GM06990 (cell line): ENCODE measurements at regions not wholly inside any gene's neighbourhood (a gene's known extent, or its start where the extent isn't known, plus 50 kb on each side); places are given as distances from the start of the nearest gene placed in this dataset.

Experiments used
- DNase-seq: peaks from one replicate; pipeline ENCODE4 v3.0.0-alpha.2; 2011; ENCODE audit not compliant: insufficient read length; ENCODE audit errors: extremely low read depth
- H3K27me3 ChIP-seq: replicated peaks from 2 replicates; pipeline ENCODE4 v1.6.0; 2011; ENCODE audit warnings: low read length; ENCODE audit not compliant: control insufficient read depth, insufficient read depth
- H3K36me3 ChIP-seq: 2 replicates; pipeline ENCODE4 v1.5.1; 2011; ENCODE audit warnings: low read length; ENCODE audit not compliant: control insufficient read depth, insufficient read depth
- H3K4me3 ChIP-seq: replicated peaks from 2 replicates; pipeline ENCODE4 v1.5.1; 2011; ENCODE audit warnings: low read depth, mild to moderate bottlenecking, control low read depth, low read length
- TF ChIP-seq, protein P1 (sequence below): IDR thresholded peaks from 2 replicates; pipeline ENCODE4 v1.5.1; 2011; ENCODE audit warnings: low read length, control low read depth, mild to moderate bottlenecking, inconsistent platforms; ENCODE audit not compliant: insufficient read depth, poor library complexity, severe bottlenecking

DNA sequence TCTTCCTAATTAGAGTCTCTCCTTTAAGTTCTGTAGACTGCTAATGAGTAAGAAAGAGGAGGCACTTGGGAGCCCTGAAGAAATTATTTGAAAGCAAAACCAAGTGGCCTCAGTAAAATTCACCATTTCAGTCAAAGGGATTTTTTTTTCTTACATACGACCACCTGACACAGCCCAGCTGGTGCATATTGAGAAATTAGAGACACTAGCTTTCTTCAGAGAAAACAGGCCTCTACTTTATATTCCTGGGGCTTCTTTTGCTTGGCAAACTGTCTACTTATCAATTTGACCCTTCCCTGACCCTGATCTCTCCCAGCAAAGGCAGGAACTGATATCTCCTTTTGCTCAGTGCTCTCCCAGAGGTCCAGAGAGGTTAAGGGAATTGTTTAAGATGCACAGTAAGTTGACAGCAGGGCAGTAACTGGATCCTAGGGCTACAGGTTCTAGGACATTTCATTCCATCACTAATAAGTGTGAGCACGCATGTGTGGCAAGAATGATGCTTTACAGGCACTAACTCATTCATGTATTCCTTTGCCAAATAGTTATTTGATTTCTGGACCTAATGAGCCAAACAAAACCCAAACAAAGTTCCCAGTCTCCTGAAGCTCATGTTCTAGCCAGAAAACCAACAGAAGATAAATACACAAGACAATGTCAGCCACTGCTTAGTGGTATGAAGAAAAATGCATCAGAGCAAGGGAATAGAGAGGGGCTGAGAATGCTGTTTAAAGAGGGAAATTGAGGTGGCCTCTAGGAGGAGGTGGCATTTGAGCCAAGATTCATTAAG, 467.6 kb downstream of the SOX6 start:
- Histone ChIP-seq H3K4me3 (no peak overlapping the region), H3K27me3 (peaks cover 2% of the 10 kb centered on the region)

DNA sequence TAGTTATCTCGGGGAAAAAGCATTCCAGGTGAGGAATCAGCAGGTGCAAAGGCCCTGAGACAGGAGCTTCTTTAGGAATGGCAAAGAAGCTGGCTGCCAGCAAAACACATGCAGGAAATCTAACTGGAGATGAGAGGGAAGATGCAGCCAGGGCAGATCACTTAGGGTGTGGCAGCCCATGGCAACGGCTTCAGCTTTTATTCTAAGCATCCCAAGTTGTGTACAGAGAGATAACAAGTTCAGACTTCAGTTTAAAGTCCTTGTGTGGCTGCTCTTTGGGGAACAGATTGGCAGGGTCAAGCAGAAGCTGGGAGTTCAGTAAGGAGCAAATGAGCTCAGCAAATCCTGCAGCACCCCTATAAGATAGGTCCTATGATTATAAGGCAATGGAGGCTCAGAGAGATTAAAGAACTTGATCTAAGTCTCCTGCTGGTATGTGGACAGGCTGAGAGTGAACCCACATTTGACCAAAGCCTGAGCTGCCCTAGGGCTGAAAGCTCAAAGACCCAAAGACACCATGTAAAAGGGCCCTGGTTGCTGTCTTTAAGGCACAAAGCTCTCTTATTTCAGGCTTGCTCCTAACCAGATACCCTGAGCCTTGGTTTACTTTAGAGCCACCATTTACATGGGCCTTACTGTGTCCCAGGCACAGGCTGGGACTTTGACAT, 466.8 kb downstream of the SOX6 start:
- TF ChIP-seq, protein P1, sequence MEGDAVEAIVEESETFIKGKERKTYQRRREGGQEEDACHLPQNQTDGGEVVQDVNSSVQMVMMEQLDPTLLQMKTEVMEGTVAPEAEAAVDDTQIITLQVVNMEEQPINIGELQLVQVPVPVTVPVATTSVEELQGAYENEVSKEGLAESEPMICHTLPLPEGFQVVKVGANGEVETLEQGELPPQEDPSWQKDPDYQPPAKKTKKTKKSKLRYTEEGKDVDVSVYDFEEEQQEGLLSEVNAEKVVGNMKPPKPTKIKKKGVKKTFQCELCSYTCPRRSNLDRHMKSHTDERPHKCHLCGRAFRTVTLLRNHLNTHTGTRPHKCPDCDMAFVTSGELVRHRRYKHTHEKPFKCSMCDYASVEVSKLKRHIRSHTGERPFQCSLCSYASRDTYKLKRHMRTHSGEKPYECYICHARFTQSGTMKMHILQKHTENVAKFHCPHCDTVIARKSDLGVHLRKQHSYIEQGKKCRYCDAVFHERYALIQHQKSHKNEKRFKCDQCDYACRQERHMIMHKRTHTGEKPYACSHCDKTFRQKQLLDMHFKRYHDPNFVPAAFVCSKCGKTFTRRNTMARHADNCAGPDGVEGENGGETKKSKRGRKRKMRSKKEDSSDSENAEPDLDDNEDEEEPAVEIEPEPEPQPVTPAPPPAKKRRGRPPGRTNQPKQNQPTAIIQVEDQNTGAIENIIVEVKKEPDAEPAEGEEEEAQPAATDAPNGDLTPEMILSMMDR = no peak
- no peak for DNase-seq
- Histone ChIP-seq H3K27me3 (peaks cover 2% of the 10 kb centered on the region), H3K36me3 (no peaks in the 10 kb centered on the region), H3K4me3 (no peak overlapping the region)

More for the DNA sequence above, 467.6 kb downstream of the SOX6 start:
- DNase-seq = no peak
- no peaks in the 10 kb centered on the region for H3K36me3 ChIP-seq
- TF ChIP-seq, protein P1 = no peak

DNA sequence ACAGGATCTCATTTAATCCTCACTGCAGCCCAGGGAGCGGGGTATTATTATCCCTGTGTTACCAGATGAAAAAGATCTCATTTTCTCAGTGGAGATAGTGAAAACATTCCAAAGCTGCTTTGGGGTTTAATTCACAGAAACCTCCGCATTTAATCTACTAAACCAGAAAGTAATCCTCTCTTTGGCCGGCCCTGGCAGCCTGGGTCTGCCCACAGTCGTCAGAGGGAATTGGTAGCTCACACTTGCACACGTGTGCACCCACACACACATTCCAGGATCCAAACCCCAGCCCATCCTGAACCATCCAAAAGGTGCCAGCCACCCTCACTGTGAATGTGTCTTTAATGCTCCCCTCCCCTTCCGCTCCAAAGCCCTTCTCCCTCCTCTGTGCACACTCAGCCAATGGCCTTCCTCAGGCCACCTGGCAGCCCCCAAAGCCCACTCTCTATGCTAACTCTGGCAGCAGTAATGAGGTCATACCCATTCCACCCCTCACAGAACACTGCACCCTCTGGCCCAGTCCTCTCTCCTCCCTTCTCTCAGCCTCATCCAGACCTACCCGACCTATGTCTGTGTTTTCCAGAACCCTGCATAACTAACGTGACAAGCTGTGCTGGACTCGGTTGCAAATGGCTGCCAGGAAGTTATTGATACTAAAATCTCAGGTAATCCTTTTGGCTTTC, 466.2 kb downstream of the SOX6 start:
- no peak overlapping the region for H3K4me3 ChIP-seq
- H3K27me3 ChIP-seq = peaks cover 2% of the 10 kb centered on the region
- no peaks in the 10 kb centered on the region for H3K36me3 ChIP-seq
- TF ChIP-seq, protein P1 = no peak
- DNase-seq = no peak

DNA sequence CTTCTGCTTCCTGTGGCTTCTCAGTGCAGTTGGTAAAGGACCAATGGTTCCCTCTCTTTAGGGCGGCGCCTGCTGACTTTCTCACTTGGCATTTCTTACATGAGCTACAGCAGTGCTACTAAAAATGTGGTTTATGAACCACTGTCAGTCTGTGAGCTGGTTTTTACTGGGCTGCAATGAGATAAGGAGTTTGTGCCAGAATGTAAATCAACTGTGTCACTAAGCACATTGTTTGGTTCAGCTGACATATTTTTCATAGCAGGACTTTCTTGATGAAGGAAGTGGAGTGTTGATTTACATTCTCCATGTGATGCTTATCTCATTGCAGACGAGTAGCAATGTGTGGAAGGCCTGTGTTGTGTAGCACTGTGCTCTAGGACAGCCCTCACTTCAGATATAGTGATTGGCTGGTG, 463.3 kb downstream of the SOX6 start:
- no peak for DNase-seq

DNA sequence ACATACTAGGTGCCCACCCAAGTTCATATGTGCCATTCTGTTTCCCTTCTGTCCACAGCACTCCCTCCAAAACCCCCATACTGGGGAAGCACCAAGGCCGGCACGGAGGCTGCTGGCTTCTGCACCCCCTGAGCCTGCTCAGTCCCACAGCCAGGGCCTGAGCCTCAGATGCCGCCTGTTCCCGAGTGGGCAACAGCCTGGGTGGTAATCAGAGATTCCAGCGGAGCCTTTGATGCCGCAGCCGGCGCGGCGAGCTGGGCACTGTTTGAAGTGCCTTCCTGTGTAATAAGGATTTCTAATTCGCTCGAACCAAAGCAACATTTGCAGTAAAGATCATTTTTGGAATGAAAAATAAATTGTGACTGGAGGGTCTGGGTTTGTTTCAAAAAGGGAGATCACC, 460.3 kb downstream of the SOX6 start:
- no peak overlapping the region for H3K4me3 ChIP-seq
- H3K36me3 ChIP-seq = no peaks in the 10 kb centered on the region
- no peaks in the 10 kb centered on the region; the same call in 1 of the 2 replicates for H3K27me3 ChIP-seq
- TF ChIP-seq, protein P1 = no peak
- no peak for DNase-seq

More for the DNA sequence above, 463.3 kb downstream of the SOX6 start:
- Histone ChIP-seq H3K36me3 (no peaks in the 10 kb centered on the region), H3K27me3 (peaks cover 2% of the 10 kb centered on the region; the same call in 1 of the 2 replicates), H3K4me3 (no peak overlapping the region)
- TF ChIP-seq, protein P1 = no peak
